NB4 (cell line): ENCODE measurements at regions not wholly inside any gene's neighbourhood (a gene's known extent, or its start where the extent isn't known, plus 50 kb on each side); places are given as distances from the start of the nearest gene placed in this dataset.

Experiments used
- DNase-seq: peaks from one replicate; pipeline ENCODE4 v3.0.0; 2010; ENCODE audit warnings: low read depth
- H3K4me3 ChIP-seq: one replicate; pipeline ENCODE4 v1.5.1; 2011; ENCODE audit warnings: mild to moderate bottlenecking, low read depth, low read length, moderate library complexity
- CTCF ChIP-seq: IDR thresholded peaks from one replicate; pipeline ENCODE4 v1.5.1; 2012; ENCODE audit warnings: low read depth, low read length
- MYC ChIP-seq: IDR thresholded peaks from 2 replicates; pipeline ENCODE4 v1.6.1; 2011; ENCODE audit warnings: low read depth, low read length
- POLR2A ChIP-seq: IDR thresholded peaks from 2 replicates; pipeline ENCODE4 v1.6.1; 2011; ENCODE audit warnings: mild to moderate bottlenecking; ENCODE audit not compliant: insufficient read length; ENCODE audit errors: extremely low read depth
- TF ChIP-seq, protein P1 (sequence below): IDR thresholded peaks from 2 replicates; pipeline ENCODE4 v1.6.1; 2011; ENCODE audit warnings: low read depth, low read length

DNA sequence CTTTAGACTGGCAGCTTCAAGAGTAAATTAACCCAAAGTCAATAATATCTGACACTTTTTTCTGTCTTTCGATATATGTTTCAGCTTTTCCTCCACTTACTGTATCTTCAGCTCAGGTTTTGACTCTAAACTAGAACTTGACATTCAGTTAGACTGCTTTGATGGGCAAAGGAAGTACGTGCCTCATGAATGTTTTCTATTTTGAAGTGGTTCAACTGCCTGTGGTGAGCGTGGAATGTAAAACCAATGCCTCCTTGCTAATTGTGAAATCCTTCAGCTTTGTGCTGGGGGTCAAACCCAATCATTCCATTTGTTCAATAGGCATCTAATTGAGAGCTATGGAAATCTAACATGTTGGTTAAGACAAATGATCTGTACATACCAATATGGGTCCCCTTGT is 857.0 kb upstream of the HTR2C start:
- H3K4me3 ChIP-seq, result no peak overlapping the region
- TF ChIP-seq MYC, result no peak
- TF ChIP-seq, protein P1, sequence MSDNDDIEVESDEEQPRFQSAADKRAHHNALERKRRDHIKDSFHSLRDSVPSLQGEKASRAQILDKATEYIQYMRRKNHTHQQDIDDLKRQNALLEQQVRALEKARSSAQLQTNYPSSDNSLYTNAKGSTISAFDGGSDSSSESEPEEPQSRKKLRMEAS, result no peak
- TF ChIP-seq POLR2A, result no peak
- TF ChIP-seq CTCF, result no peak
- DNase-seq, result no peak

- TF ChIP-seq MYC, result no peak
- no peak for TF ChIP-seq CTCF
- TF ChIP-seq, protein P1, result no peak
- TF ChIP-seq POLR2A, result no peak
- DNase-seq, result no peak
- no peak overlapping the region for H3K4me3 ChIP-seq
Observed at GRCh38 chrX:113726466-113726865, 857.4 kb upstream of the HTR2C start.

- TF ChIP-seq MYC (no peak), POLR2A (no peak)
- TF ChIP-seq, protein P1, result no peak
- H3K4me3 ChIP-seq, result no peak overlapping the region
- DNase-seq, result no peak
Observed at GRCh38 chrX:113726009-113726408, 857.9 kb upstream of the HTR2C start.

- no peak overlapping the region for H3K4me3 ChIP-seq
- DNase-seq, result no peak
- TF ChIP-seq POLR2A, result no peak
Observed at GRCh38 chrX:113699939-113700338, 859.3 kb upstream of the AMOT start.

GRCh38 chrX:113675278-113675677 is 834.6 kb upstream of the AMOT start:
- DNase-seq, result no peak
- TF ChIP-seq MYC, result no peak
- TF ChIP-seq CTCF, result no peak
- TF ChIP-seq, protein P1, result no peak
- TF ChIP-seq POLR2A, result no peak
- no peak overlapping the region for H3K4me3 ChIP-seq

GRCh38 chrX:113651306-113651705 is 810.7 kb upstream of the AMOT start:
- H3K4me3 ChIP-seq, result no peak overlapping the region
- no peak for DNase-seq

More at GRCh38 chrX:113651306-113651705, 810.7 kb upstream of the AMOT start:
- TF ChIP-seq CTCF (no peak), POLR2A (no peak), MYC (no peak)
- TF ChIP-seq, protein P1, result no peak
